HepG2 (cell line): ENCODE measurements at regions not wholly inside any gene's neighbourhood (a gene's known extent, or its start where the extent isn't known, plus 50 kb on each side); places are given as distances from the start of the nearest gene placed in this dataset.

Experiments used
- CTCF ChIP-seq: sonication (generic); formaldehyde crosslinking; IDR thresholded peaks from 2 replicates; pipeline ENCODE4 v1.5.0; 2020; ENCODE audit warnings: mild to moderate bottlenecking, missing genetic modification reagents, moderate library complexity
- EZH2 ChIP-seq: conservative IDR thresholded peaks from 2 replicates; pipeline ENCODE4 v1.6.1; 2012; ENCODE audit warnings: mild to moderate bottlenecking, low read depth, low read length, moderate library complexity
- HBP1 ChIP-seq: IDR thresholded peaks from 2 replicates; pipeline ENCODE4 v1.6.1; 2016; ENCODE audit warnings: low read depth, control low read depth
- KDM5A ChIP-seq: fragments of 200-600 bp; sonication (generic); IDR thresholded peaks from 2 replicates; pipeline ENCODE4 v1.7.0; 2018; ENCODE audit warnings: antibody characterized with exemption, mild to moderate bottlenecking, low read length, borderline replicate concordance
- MEIS1 ChIP-seq: sonication (generic); formaldehyde crosslinking; IDR thresholded peaks from 2 replicates; pipeline ENCODE4 v1.9.0; 2021; ENCODE audit warnings: mild to moderate bottlenecking, missing genetic modification reagents, moderate library complexity, borderline replicate concordance
- ZNF230 ChIP-seq: sonication (generic); formaldehyde crosslinking; IDR thresholded peaks from 2 replicates; pipeline ENCODE4 v1.4.0; 2020; ENCODE audit warnings: mild to moderate bottlenecking, missing genetic modification reagents
- ZNF639 ChIP-seq: conservative IDR thresholded peaks from 2 replicates; pipeline ENCODE4 v1.6.1; 2018; ENCODE audit warnings: missing genetic modification reagents
- ZNF792 ChIP-seq: IDR thresholded peaks from 2 replicates; pipeline ENCODE4 v1.6.1; 2016
- TF ChIP-seq, protein P1 (sequence below): sonication (generic); formaldehyde crosslinking; IDR thresholded peaks from 2 replicates; pipeline ENCODE4 v1.8.1; 2023; ENCODE audit warnings: mild to moderate bottlenecking, missing genetic modification reagents
- TF ChIP-seq, protein P2 (sequence below): sonication (generic); formaldehyde crosslinking; IDR thresholded peaks from 2 replicates; pipeline ENCODE4 v1.5.0; 2020; ENCODE audit warnings: missing genetic modification reagents
- TF ChIP-seq, protein P3 (sequence below): sonication (generic); formaldehyde crosslinking; IDR thresholded peaks from 2 replicates; pipeline ENCODE4 v1.5.0; 2020; ENCODE audit warnings: missing genetic modification reagents

GRCh38 chr12:79987731-79988130 is 52.8 kb upstream of the PPP1R12A start:
- no peak for TF ChIP-seq MEIS1
- no peak for TF ChIP-seq ZNF230 (CRISPR knock-in tag)
- TF ChIP-seq, protein P1, sequence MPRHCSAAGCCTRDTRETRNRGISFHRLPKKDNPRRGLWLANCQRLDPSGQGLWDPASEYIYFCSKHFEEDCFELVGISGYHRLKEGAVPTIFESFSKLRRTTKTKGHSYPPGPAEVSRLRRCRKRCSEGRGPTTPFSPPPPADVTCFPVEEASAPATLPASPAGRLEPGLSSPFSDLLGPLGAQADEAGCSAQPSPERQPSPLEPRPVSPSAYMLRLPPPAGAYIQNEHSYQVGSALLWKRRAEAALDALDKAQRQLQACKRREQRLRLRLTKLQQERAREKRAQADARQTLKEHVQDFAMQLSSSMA (CRISPR knock-in tag) = no peak
- TF ChIP-seq, protein P2, sequence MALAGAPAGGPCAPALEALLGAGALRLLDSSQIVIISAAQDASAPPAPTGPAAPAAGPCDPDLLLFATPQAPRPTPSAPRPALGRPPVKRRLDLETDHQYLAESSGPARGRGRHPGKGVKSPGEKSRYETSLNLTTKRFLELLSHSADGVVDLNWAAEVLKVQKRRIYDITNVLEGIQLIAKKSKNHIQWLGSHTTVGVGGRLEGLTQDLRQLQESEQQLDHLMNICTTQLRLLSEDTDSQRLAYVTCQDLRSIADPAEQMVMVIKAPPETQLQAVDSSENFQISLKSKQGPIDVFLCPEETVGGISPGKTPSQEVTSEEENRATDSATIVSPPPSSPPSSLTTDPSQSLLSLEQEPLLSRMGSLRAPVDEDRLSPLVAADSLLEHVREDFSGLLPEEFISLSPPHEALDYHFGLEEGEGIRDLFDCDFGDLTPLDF (CRISPR knock-in tag) = no peak
- TF ChIP-seq KDM5A = no peak
- TF ChIP-seq ZNF639 (CRISPR knock-in tag) = no peak
- TF ChIP-seq, protein P3, sequence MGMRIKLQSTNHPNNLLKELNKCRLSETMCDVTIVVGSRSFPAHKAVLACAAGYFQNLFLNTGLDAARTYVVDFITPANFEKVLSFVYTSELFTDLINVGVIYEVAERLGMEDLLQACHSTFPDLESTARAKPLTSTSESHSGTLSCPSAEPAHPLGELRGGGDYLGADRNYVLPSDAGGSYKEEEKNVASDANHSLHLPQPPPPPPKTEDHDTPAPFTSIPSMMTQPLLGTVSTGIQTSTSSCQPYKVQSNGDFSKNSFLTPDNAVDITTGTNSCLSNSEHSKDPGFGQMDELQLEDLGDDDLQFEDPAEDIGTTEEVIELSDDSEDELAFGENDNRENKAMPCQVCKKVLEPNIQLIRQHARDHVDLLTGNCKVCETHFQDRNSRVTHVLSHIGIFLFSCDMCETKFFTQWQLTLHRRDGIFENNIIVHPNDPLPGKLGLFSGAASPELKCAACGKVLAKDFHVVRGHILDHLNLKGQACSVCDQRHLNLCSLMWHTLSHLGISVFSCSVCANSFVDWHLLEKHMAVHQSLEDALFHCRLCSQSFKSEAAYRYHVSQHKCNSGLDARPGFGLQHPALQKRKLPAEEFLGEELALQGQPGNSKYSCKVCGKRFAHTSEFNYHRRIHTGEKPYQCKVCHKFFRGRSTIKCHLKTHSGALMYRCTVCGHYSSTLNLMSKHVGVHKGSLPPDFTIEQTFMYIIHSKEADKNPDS (CRISPR knock-in tag) = no peak
- TF ChIP-seq HBP1 (CRISPR knock-in tag) = no peak
- TF ChIP-seq ZNF792 = no peak
- TF ChIP-seq CTCF = no peak
- TF ChIP-seq EZH2 = no peak
